Cardiac fibroblast (primary cell): ENCODE measurements at regions not wholly inside any gene's neighbourhood (a gene's known extent, or its start where the extent isn't known, plus 50 kb on each side); places are given as distances from the start of the nearest gene placed in this dataset.

Source experiments
- DNase-seq, 2 donors: peaks; one replicate each; pipeline versions ENCODE4 v3.0.0 to v3.0.0-alpha.2; 2010; ENCODE audit warnings: low read depth in 2 of 2
- H3K4me3 ChIP-seq, 2 donors: replicated peaks in 1 of 2; 1 replicate in 1 of 2; 2 replicates in 1 of 2; pipeline ENCODE4 v1.5.1; 2011; ENCODE audit warnings: low read depth in 2 of 2, low read length in 2 of 2, mild to moderate bottlenecking in 2 of 2, moderate library complexity in 1 of 2
- TF ChIP-seq, protein P1 (sequence below): IDR thresholded peaks from one replicate; pipeline ENCODE4 v1.5.1; 2011; ENCODE audit warnings: low read depth, mild to moderate bottlenecking, low read length, inconsistent platforms

DNA sequence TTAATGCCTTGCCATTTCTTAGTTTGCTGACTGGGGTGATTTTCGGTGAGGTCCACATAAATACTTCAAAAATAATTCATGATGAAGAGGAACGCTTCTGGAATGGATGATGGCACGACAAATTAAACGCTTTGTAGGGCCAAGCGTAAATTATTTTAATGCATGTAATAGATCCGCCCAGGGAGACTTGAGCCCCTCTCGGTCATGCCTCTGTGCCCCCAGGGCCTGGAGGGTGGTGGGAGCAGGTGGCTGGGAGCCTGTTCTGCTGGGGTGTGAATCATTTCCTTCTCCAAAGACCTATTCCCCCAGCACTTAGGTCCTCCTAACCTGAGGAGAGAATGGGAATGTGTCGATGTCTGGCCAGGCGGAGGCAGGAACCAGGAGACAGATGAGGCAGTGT is 350.6 kb downstream of the ZNF536 start:
- no peak overlapping the region for H3K4me3 ChIP-seq
- TF ChIP-seq, protein P1, sequence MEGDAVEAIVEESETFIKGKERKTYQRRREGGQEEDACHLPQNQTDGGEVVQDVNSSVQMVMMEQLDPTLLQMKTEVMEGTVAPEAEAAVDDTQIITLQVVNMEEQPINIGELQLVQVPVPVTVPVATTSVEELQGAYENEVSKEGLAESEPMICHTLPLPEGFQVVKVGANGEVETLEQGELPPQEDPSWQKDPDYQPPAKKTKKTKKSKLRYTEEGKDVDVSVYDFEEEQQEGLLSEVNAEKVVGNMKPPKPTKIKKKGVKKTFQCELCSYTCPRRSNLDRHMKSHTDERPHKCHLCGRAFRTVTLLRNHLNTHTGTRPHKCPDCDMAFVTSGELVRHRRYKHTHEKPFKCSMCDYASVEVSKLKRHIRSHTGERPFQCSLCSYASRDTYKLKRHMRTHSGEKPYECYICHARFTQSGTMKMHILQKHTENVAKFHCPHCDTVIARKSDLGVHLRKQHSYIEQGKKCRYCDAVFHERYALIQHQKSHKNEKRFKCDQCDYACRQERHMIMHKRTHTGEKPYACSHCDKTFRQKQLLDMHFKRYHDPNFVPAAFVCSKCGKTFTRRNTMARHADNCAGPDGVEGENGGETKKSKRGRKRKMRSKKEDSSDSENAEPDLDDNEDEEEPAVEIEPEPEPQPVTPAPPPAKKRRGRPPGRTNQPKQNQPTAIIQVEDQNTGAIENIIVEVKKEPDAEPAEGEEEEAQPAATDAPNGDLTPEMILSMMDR, result no peak
- DNase-seq, result no peak

DNA sequence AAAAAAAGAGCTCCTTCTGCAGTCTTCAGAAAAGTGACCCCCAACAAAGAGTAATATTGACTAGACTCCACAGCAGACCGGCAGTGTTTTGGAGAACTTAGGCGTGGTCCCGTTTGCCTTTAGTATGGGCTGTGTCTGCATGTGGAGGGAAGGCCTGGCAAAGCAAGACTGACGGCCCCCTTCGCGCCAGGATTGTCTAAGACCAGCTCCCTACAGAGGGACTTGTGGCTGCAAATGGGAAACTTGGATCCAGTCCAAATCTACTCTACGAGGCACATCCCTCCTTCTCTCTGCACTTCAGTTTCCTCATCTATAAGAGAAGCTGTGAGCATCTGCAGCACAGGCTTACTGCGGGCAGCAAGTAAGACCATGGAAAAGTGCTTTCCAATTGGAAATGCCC is 350.0 kb downstream of the ZNF536 start:
- no peak overlapping the region for H3K4me3 ChIP-seq
- no peak for DNase-seq
- TF ChIP-seq, protein P1, result no peak

DNA sequence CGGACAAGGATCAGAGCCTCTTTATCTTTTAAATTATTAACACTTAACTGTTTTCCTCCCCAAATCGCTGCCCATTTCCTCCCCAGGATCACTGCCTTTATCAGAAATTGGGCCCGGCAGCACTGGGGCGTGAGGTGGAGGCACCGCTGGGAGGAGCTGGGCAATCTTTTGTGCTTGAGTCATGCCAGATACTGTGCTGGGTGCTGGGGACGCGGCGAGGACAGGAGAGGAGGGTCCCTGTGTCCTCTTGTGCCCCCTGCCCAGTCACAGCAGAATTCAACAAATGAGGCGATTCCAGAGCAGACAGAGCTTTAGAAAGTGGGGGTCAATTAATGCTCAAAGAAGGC is 347.8 kb downstream of the ZNF536 start:
- TF ChIP-seq, protein P1, result no peak
- DNase-seq, result no peak
- peak overlapping the region; percentile 57 for H3K4me3 ChIP-seq

DNA sequence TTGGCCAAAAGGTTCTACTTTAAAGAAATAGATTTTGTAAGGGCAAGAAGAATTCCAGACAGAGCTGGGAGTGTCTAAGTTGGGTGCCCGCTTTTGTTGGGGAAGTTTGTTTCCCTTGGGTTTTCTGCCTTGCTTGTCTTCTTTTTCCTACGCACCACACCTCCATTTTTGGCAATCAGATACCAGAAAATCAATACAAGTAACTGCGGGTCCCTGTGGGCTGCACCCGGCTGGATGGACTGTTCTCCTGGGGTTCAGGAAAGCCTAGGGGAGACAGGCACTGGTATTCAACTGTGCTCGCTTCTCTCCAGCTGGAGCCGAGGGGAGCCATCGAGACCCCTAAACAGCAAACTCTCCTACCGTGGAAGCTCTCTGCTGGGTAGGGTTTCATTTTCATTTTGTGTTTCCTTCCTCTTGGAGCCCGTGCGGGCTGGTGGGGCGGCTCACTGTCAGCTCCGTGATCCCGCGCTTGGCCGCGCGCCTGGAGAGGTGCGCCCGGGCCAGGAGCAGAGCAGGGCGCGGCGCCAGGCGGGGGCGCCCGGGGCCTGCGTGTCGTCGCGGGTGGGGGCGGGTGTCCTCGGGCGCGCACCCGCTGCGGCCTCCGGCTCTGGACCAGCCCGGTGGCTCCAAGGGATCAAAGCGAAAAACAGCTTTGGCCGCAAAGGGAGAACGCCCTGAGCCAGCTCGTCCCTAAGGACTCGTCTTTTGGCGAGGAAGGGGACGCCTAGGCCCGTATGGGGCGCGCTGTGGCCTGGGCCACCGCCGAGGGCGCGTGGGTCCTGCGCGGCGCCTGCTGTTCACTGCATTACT is 347.2 kb downstream of the ZNF536 start:
- peak; percentile 18 to 44 for DNase-seq
- TF ChIP-seq, protein P1, result no peak
- peak overlapping the region; percentile 57 for H3K4me3 ChIP-seq

DNA sequence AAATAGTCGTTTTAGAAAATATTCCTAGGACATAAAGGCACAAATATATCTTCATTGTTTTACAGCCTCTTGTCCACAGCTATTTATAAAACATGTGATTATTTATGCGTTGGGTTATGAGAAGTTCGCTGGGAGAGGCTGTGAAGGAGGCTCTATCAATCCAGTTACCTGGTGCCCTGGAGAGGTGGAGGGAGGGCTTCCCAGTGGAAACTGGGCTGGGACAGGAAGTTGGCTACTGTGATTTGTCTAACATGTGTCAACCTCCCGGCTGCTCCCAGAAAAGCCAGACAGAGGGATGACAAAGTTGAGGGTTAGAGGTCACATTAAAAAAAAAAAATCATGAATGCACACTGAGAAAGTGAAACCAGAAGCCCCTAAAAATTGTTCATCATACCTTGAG is 346.5 kb downstream of the ZNF536 start:
- H3K4me3 ChIP-seq, result no peak overlapping the region
- TF ChIP-seq, protein P1, result no peak
- no peak for DNase-seq

DNA sequence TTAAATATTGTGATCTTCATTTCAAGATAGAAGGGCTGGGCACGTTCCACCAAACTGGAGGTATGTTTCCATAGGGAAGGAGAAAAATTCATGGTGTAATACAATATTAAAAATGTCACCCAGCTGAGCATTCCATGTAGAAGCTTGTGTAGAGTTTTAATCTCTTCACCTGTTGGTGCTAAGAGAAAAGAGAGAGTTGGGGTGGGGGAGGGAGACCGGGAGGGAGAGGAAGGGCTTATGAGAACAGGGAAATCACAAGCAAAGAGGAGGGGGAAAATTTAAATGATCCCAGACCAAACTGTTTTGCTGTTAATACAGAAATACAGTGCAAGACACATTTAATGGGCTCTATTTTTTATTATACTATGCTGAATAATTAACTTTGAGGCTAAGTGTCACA is 345.8 kb downstream of the ZNF536 start:
- TF ChIP-seq, protein P1, result no peak
- H3K4me3 ChIP-seq, result no peak overlapping the region
- DNase-seq, result no peak

DNA sequence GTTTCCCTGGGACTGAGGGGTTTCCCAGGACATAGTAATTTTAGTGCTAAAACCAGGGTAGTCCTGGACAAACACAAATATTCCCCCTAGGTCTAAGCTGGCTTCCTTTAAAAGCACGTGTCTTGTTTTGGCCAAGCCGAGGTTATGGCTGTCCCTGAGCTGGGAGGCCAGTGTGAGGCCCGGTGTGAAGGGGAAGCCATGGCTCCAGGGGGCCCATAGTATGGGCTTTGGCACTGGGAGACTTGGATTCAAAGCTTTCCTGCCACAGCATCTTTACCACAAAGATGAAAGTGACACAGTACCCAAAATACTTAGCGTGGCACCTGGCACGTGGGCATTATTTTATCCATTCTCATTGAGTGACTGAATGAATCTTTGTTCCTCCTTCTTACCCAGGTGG is 345.2 kb downstream of the ZNF536 start:
- H3K4me3 ChIP-seq, result no peak overlapping the region
- TF ChIP-seq, protein P1, result no peak

More for the DNA sequence above, 345.2 kb downstream of the ZNF536 start:
- no peak for DNase-seq
